Lung (tissue), 11 donors: ENCODE measurements at regions not wholly inside any gene's neighbourhood (a gene's known extent, or its start where the extent isn't known, plus 50 kb on each side); places are given as distances from the start of the nearest gene placed in this dataset.

Experiments
- ATAC-seq: fragments of 200-7000 bp; cut with Tn5 transposase; one replicate; pipeline ENCODE4 v1.9.1; 2020; ENCODE audit warnings: moderate number of reproducible peaks; ENCODE audit not compliant: insufficient read depth, low FRiP score
- DNase-seq, 3 donors: peaks; one replicate each; pipeline ENCODE4 v3.0.0-alpha.2; 2013 to 2017
- H3K27ac ChIP-seq, 2 donors: one replicate each; pipeline ENCODE4 v1.5.1; 2013; ENCODE audit warnings: mild to moderate bottlenecking in 2 of 2, moderate library complexity in 2 of 2, control low read depth in 1 of 2, inconsistent platforms in 1 of 2, low read depth in 1 of 2, low read length in 1 of 2
- H3K27me3 ChIP-seq, 3 donors: one replicate each; pipeline ENCODE4 v1.5.1; 2013; ENCODE audit warnings: low read length in 2 of 3; ENCODE audit not compliant: control insufficient read depth in 3 of 3, insufficient read depth in 3 of 3
- H3K36me3 ChIP-seq, 4 donors: one replicate each; pipeline ENCODE4 v1.5.1; 2013; ENCODE audit warnings: low read length in 4 of 4, mild to moderate bottlenecking in 1 of 4, moderate library complexity in 1 of 4; ENCODE audit not compliant: control insufficient read depth in 4 of 4, insufficient read depth in 4 of 4
- H3K4me1 ChIP-seq, 5 donors: one replicate each; pipeline ENCODE4 v1.5.1; 2013; ENCODE audit warnings: low read length in 5 of 5, mild to moderate bottlenecking in 2 of 5, moderate library complexity in 1 of 5; ENCODE audit not compliant: control insufficient read depth in 5 of 5, insufficient read depth in 5 of 5
- H3K4me3 ChIP-seq: one replicate; pipeline ENCODE4 v1.5.1; 2013; ENCODE audit warnings: mild to moderate bottlenecking, control low read depth, moderate library complexity
- H3K9ac ChIP-seq, 2 donors: one replicate each; pipeline ENCODE4 v1.5.1; 2013; ENCODE audit warnings: low read length in 2 of 2, control low read depth in 1 of 2; ENCODE audit not compliant: insufficient read depth in 1 of 2
- H3K9me3 ChIP-seq, 4 donors: one replicate each; pipeline ENCODE4 v1.5.1; 2013; ENCODE audit warnings: low read length in 3 of 4, mild to moderate bottlenecking in 1 of 4, moderate library complexity in 1 of 4; ENCODE audit not compliant: control insufficient read depth in 4 of 4, insufficient read depth in 3 of 4
- WGBS, 2 donors: extraction: QIAGEN DNeasy Blood & Tissue Kit; methylation state at CpG; one replicate each; pipeline ENCODE4 v1.1.7; 2013; 5-methylcytosine and 5-hydroxymethylcytosine counted together
- TF ChIP-seq, protein P1 (sequence below): IDR thresholded peaks from 2 replicates; pipeline ENCODE4 v1.5.1; 2012; ENCODE audit warnings: mild to moderate bottlenecking; ENCODE audit errors: control extremely low read depth, extremely low read depth
- donor health status: control.
- donor health status: control.
- donor health status: Bipolar disorder and iron deficiency.
- donor health status: healthy.
- donor health status: DM: yes; HTN: yes; CAD: no.

DNA sequence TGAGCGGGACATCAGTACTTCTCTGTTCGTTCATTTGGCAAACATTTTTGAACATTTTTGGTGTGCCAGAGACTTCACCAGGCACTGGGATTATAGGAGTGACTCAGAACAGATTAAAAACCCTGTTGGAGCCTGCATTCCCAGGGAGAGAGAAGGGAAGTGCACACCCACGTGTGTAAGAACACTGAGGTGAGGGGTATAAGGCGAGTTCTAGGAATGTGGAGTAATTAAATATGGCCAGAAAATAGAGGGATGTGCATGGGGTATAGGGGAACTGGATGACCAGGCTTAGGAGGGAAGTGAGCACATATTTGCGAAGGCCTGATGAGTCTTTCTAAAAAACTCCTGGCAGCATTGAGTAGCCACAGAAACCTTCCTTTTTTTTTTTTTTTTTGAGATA is 401.2 kb upstream of the C2CD4B start:
- Histone ChIP-seq H3K27ac (no peak overlapping the region), H3K4me3 (no peak overlapping the region), H3K9me3 (peaks cover 0 to 2% (median 0%) of the 10 kb centered on the region in 4 donors), H3K4me1 (peaks cover 3 to 22% (median 16%) of the 10 kb centered on the region in 5 donors), H3K36me3 (no peaks in the 10 kb centered on the region), H3K27me3 (no peaks in the 10 kb centered on the region), H3K9ac (no peak overlapping the region)
- DNase-seq (no peak), ATAC-seq (no peak)
- TF ChIP-seq, protein P1, sequence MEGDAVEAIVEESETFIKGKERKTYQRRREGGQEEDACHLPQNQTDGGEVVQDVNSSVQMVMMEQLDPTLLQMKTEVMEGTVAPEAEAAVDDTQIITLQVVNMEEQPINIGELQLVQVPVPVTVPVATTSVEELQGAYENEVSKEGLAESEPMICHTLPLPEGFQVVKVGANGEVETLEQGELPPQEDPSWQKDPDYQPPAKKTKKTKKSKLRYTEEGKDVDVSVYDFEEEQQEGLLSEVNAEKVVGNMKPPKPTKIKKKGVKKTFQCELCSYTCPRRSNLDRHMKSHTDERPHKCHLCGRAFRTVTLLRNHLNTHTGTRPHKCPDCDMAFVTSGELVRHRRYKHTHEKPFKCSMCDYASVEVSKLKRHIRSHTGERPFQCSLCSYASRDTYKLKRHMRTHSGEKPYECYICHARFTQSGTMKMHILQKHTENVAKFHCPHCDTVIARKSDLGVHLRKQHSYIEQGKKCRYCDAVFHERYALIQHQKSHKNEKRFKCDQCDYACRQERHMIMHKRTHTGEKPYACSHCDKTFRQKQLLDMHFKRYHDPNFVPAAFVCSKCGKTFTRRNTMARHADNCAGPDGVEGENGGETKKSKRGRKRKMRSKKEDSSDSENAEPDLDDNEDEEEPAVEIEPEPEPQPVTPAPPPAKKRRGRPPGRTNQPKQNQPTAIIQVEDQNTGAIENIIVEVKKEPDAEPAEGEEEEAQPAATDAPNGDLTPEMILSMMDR = no peak
- WGBS, 2 donors = 84 to 91% methylated on average over 5 of the region's 5 CpGs

DNA sequence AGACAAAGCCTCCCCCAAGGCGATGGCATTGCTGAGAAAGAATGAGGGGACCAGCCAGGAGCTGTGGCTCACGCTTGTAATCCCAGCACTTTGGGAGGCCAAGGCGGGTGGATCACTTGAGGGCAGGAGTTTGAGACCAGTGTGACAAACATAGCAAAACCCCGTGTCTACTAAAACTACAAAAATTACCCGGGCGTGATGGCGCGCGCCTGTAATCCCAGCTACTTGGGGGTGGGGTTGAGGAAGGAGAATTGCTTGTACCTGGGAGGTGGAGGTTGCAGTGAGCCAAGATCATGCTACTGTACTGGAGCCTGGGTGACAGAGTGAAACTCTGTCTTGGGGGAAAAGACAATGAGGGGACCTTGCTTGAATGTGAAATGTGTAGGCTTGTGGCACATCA is 402.4 kb upstream of the C2CD4B start:
- no peak overlapping the region for H3K9ac ChIP-seq
- DNase-seq = no peak
- peaks cover 0 to 2% (median 0%) of the 10 kb centered on the region in 4 donors for H3K9me3 ChIP-seq
- no peak overlapping the region for H3K27ac ChIP-seq
- no peaks in the 10 kb centered on the region for H3K36me3 ChIP-seq
- TF ChIP-seq, protein P1 = no peak
- H3K4me1 ChIP-seq = peaks cover 3 to 20% (median 15%) of the 10 kb centered on the region in 5 donors
- H3K27me3 ChIP-seq = no peaks in the 10 kb centered on the region
- ATAC-seq = no peak
- WGBS, 2 donors = 95 to 98% methylated on average over 9 of the region's 9 CpGs
- no peak overlapping the region for H3K4me3 ChIP-seq

DNA sequence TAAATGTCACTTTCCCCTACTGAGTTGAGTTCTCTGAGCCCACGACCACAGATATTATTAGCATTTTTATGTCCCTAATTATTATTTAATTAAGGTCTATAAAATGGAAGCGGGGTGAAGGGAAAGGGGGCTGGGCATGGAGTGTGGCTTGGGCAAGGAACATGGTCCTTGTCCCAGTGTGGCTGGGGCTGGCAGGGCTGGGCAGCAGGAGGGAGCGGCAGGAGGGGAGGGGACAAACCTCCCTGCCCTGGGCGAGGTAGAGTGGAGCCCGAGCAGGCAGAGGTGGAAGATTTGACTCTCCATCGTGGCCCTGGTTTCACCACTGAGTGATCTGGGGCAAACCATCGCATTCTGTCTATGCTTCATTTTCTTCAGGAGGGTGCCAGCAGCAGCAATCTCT is 402.9 kb upstream of the C2CD4B start:
- H3K36me3 ChIP-seq = no peaks in the 10 kb centered on the region
- 92 to 93% methylated on average over 7 of the region's 7 CpGs for WGBS, 2 donors
- H3K27ac ChIP-seq = no peak overlapping the region
- ATAC-seq = no peak
- no peaks in the 10 kb centered on the region for H3K27me3 ChIP-seq
- H3K4me3 ChIP-seq = no peak overlapping the region
- no peak for DNase-seq
- peaks cover 0 to 2% (median 0%) of the 10 kb centered on the region in 4 donors for H3K9me3 ChIP-seq
- H3K4me1 ChIP-seq = peaks cover 5 to 20% (median 15%) of the 10 kb centered on the region in 5 donors
- TF ChIP-seq, protein P1 = no peak
- no peak overlapping the region for H3K9ac ChIP-seq

DNA sequence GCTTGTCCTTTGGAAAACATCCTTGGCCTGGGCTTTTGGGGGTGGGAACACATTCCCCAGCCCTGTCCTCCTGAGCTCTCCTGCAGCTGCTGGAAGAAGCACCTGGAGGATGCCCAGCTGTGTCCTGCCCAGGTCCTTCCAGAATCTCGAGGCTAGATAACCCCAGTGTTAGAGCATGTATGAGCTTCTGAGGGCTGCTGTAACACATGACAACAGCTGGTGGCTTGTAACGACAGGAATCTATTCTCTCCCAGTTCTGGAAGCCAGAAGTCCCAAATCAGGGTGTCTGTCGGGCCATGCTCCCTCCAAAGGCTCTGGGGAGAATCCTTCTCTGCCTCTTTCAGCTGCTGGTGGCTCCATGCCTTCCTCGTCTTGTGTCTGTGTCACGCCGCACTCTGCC is 403.6 kb upstream of the C2CD4B start:
- Histone ChIP-seq H3K4me3 (no peak overlapping the region), H3K9ac (no peak overlapping the region), H3K9me3 (peaks cover 0 to 2% (median 0%) of the 10 kb centered on the region in 4 donors), H3K36me3 (no peaks in the 10 kb centered on the region), H3K4me1 (peaks cover 5 to 20% (median 15%) of the 10 kb centered on the region in 5 donors), H3K27me3 (no peaks in the 10 kb centered on the region), H3K27ac (no peak overlapping the region)
- DNase-seq (no peak), ATAC-seq (no peak)
- TF ChIP-seq, protein P1 = no peak
- WGBS, 2 donors = 93 to 95% methylated on average over 6 of the region's 6 CpGs
